Bronchial epithelial cell (primary cell): ENCODE measurements at regions not wholly inside any gene's neighbourhood (a gene's known extent, or its start where the extent isn't known, plus 50 kb on each side); places are given as distances from the start of the nearest gene placed in this dataset.
"Not testable (repeated sequence)": the region's sequence is repeated elsewhere in the genome, so short reads cannot be mapped to it uniquely, and the experiment has no call there.

ENCODE experiments used
- DNase-seq: peaks from one replicate; pipeline ENCODE4 v3.0.0-alpha.2; 2010; ENCODE audit warnings: low read depth
- FAIRE-seq: peaks from 2 replicates; lab custom pipeline; 2011; peaks lifted over from hg19 to GRCh38; lab: Jason Lieb, UNC
- H3K27me3 ChIP-seq: 2 replicates; pipeline ENCODE4 v1.5.1; 2011; ENCODE audit warnings: low read length; ENCODE audit not compliant: control insufficient read depth, insufficient read depth
- H3K36me3 ChIP-seq: 2 replicates; pipeline ENCODE4 v1.5.1; 2011; ENCODE audit warnings: low read length; ENCODE audit not compliant: control insufficient read depth, insufficient read depth
- H3K4me3 ChIP-seq: 2 replicates; pipeline ENCODE4 v1.5.1; 2011; ENCODE audit warnings: mild to moderate bottlenecking, low read depth, low read length, control low read depth
- CTCF ChIP-seq: IDR thresholded peaks from 2 replicates; pipeline ENCODE4 v1.5.1; 2011; ENCODE audit warnings: mild to moderate bottlenecking, moderate library complexity, low read length, control low read depth, inconsistent platforms; ENCODE audit not compliant: insufficient read depth, severe bottlenecking

GRCh38 chr7:93690021-93690420 is 115.5 kb upstream of the CALCR start:
- Histone ChIP-seq H3K27me3 (no peaks in the 10 kb centered on the region), H3K36me3 (no peaks in the 10 kb centered on the region), H3K4me3 (no peak overlapping the region)
- no peak for DNase-seq
- FAIRE-seq = no peak
- TF ChIP-seq CTCF = no peak

DNA sequence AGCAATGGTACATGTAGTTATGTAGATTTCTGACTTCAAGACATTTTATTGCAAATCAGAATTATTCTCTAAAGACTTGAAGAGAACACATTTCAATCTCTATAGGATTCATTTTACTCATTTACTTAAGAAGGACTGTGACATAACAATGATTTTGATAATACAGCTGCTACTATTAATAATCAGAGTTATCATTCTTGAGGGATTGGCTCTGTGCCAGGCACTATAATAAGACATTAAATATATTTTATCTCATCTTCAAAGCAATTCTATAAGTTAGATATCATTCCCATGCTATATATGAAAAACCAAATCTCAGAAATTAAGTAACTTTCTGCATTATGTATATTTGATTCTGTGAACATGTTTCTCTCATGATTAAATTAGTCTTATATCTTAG is 103.7 kb upstream of the CALCR start:
- Histone ChIP-seq H3K36me3 (no peaks in the 10 kb centered on the region), H3K4me3 (no peak overlapping the region), H3K27me3 (no peaks in the 10 kb centered on the region)
- no peak for FAIRE-seq
- TF ChIP-seq CTCF = no peak
- no peak for DNase-seq

- Histone ChIP-seq H3K36me3 (no peaks in the 10 kb centered on the region), H3K27me3 (no peaks in the 10 kb centered on the region), H3K4me3 (no peak overlapping the region)
- FAIRE-seq (no peak), DNase-seq (no peak)
- TF ChIP-seq CTCF = no peak
These were observed 89.2 kb upstream of the CALCR start for GRCh38 chr7:93663561-93664299.

DNA sequence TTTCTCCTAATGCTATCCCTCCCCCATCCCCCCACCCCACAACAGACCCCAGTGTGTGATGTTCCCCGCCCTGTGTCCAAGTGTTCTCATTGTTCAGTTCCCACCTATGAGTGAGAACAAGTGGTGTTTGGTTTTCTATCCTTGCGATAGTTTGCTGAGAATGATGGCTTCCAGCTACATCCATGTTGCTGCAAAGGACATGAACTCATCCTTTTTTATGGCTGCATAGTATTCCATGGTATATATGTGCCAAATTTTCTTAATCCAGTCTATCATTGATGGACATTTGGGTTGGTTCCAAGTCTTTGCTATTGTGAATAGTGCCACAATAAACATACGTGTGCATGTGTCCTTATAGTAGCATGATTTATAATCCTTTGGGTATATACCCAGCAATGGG is 83.6 kb upstream of the CALCR start:
- not testable (repeated sequence) for H3K4me3 ChIP-seq, H3K36me3 ChIP-seq, FAIRE-seq, H3K27me3 ChIP-seq, DNase-seq

DNA sequence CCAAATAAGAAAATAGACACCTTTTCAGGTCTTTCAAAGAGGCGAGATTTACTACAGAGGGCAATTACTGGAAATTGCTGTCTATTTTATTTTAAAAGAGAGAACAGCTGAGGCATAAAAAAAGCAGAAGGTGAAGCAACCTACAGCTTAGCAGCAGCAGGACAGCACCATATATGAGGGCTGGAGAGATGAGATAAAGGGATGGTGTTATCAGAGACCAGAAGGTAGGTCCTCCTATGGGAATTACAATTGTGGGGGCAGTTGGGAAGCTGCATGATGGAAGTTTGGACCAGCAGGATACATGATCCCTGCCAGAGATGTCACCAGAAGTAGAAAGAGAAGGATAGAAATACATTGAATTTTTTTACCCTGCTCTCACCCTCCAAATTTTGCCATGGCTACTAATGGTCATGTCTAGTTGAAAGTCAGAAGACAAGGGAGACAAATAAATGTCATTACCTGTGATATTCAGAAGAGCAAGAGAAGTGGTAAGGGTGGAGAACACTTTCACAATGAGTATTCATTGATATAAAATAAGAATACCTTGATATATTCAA is 77.2 kb upstream of the CALCR start:
- DNase-seq = no peak
- no peak for FAIRE-seq
- Histone ChIP-seq H3K36me3 (no peaks in the 10 kb centered on the region), H3K27me3 (no peaks in the 10 kb centered on the region), H3K4me3 (no peak overlapping the region)
- no peak for TF ChIP-seq CTCF

GRCh38 chr7:93646538-93646937 is 72.0 kb upstream of the CALCR start:
- no peak for TF ChIP-seq CTCF
- FAIRE-seq = no peak
- no peak for DNase-seq
- Histone ChIP-seq H3K36me3 (no peaks in the 10 kb centered on the region), H3K4me3 (no peak overlapping the region), H3K27me3 (no peaks in the 10 kb centered on the region)
